ENCODE measurements at regions not wholly inside any gene's neighbourhood (a gene's known extent, or its start where the extent isn't known, plus 50 kb on each side); places are given as distances from the start of the nearest gene placed in this dataset.

DNA sequence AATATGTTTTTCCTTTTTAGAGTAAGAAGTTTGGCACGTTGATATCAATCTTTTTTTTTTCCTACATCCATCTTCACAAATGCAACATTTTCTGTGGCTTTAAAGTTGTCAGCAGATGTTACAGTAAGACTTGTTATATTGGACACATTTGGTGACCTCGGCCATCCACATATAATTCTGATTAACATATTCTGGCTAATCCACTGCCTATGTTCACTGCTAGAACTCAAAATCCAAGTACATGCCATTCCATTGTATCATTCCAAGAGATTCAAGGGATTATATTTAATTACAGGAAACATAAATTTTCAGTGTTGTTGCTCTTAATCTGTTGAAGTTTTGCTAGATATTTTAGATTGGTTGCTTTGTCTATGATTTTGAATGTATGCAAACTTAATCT, 367.6 kb downstream of the TENT5A start:
- ChIA-PET CTCF (no interaction called here), RAD21 (ENCODE audit: low non-redundant PET in 1 of 2, low total read pairs in 2 of 2, uncharacterized antibody in 2 of 2, unreplicated experiment in 2 of 2) (no interaction called here), POLR2A (no interaction called here)
- Histone ChIP-seq H2AFZ (ENCODE audit: low read depth, low read length, poor library complexity, severe bottlenecking) (no peak overlapping the region), H3K4me1 (ENCODE audit: control insufficient read depth in 1 of 2, insufficient read depth in 2 of 2, low read length in 2 of 2) (no peaks in the 10 kb centered on the region), H3K4me2 (ENCODE audit: low read length) (no peak overlapping the region), H3K9ac (ENCODE audit: low read length) (no peak overlapping the region), H3K4me3 (replicated peaks in 1 of 2; ENCODE audit: low read depth in 1 of 2, low read length in 2 of 2) (no peak overlapping the region), H3K79me2 (ENCODE audit: insufficient read depth, low read length) (no peaks in the 10 kb centered on the region), H3K27me3 (ENCODE audit: insufficient read depth, low read length) (no peaks in the 10 kb centered on the region), H3K27ac (ENCODE audit: low read depth, low read length) (no peak overlapping the region), H4K20me1 (ENCODE audit: insufficient read depth) (no peaks in the 10 kb centered on the region), H3K9me2 (ENCODE audit: insufficient read depth) (no peaks in the 10 kb centered on the region; the same call in 1 of the 2 replicates), H3K9me3 (ENCODE audit: control insufficient read depth in 1 of 2, insufficient read depth in 1 of 2, low read depth in 1 of 2, low read length in 2 of 2) (no peaks in the 10 kb centered on the region), H3K36me3 (ENCODE audit: control insufficient read depth in 1 of 2, insufficient read depth in 2 of 2, low read length in 2 of 2) (no peaks in the 10 kb centered on the region)
- no TSS peak for BruUV-seq (replicated peaks)
- intact Hi-C loops (cut with micrococcal nuclease) = no loop called here
- TF ChIP-seq ZFX (IDR thresholded peaks at IDR 0.05) = no peak
- no peak for TF ChIP-seq FOSL1 (IDR thresholded peaks at IDR 0.05; ENCODE audit: low read depth)
- DNase-seq (ENCODE audit: low read depth, low spot score) = no peak
- ATAC-seq = no peak

GRCh38 chr6:81383472-81383871, 369.0 kb downstream of the TENT5A start:
- Histone ChIP-seq H3K79me2 (ENCODE audit: insufficient read depth, low read length) (no peaks in the 10 kb centered on the region), H3K27me3 (ENCODE audit: insufficient read depth, low read length) (no peaks in the 10 kb centered on the region), H2AFZ (ENCODE audit: low read depth, low read length, poor library complexity, severe bottlenecking) (no peak overlapping the region), H3K4me3 (replicated peaks in 1 of 2; ENCODE audit: low read depth in 1 of 2, low read length in 2 of 2) (no peak overlapping the region), H3K9ac (ENCODE audit: low read length) (no peak overlapping the region), H3K9me2 (ENCODE audit: insufficient read depth) (no peaks in the 10 kb centered on the region), H3K4me1 (ENCODE audit: control insufficient read depth in 1 of 2, insufficient read depth in 2 of 2, low read length in 2 of 2) (no peaks in the 10 kb centered on the region), H3K36me3 (ENCODE audit: control insufficient read depth in 1 of 2, insufficient read depth in 2 of 2, low read length in 2 of 2) (no peaks in the 10 kb centered on the region), H3K4me2 (ENCODE audit: low read length) (no peak overlapping the region), H3K9me3 (ENCODE audit: control insufficient read depth in 1 of 2, insufficient read depth in 1 of 2, low read depth in 1 of 2, low read length in 2 of 2) (no peaks in the 10 kb centered on the region), H3K27ac (ENCODE audit: low read depth, low read length) (no peak overlapping the region), H4K20me1 (ENCODE audit: insufficient read depth) (no peaks in the 10 kb centered on the region)
- no peak for DNase-seq (ENCODE audit: low read depth, low spot score)
- intact Hi-C loops (cut with micrococcal nuclease) = no loop called here
- no TSS peak for BruUV-seq (replicated peaks)
- RAD21 ChIA-PET (ENCODE audit: low non-redundant PET in 1 of 2, low total read pairs in 2 of 2, uncharacterized antibody in 2 of 2, unreplicated experiment in 2 of 2) = no interaction called here
- CTCF ChIA-PET = no interaction called here
- ATAC-seq = no peak
- POLR2A ChIA-PET = no interaction called here
- TF ChIP-seq CEBPB (IDR thresholded peaks at IDR 0.05; ENCODE audit: low read depth) (no peak), ZNF274 (IDR thresholded peaks at IDR 0.05; ENCODE audit: low read depth, low read length) (no peak), YY1 (IDR thresholded peaks at IDR 0.05; ENCODE audit: extremely low read depth, insufficient replicate concordance, low read depth, low read length) (no peak), EZH2phosphoT487 (IDR thresholded peaks at IDR 0.05; ENCODE audit: borderline replicate concordance) (no peak), MAX (IDR thresholded peaks at IDR 0.05) (no peak), EZH2 (IDR thresholded peaks at IDR 0.05) (no peak), ZBTB33 (IDR thresholded peaks at IDR 0.05; ENCODE audit: extremely low read depth, insufficient replicate concordance, low read length) (no peak), ELF1 (IDR thresholded peaks at IDR 0.05; ENCODE audit: borderline replicate concordance, low read depth) (no peak), SP1 (IDR thresholded peaks at IDR 0.05; ENCODE audit: low read depth) (no peak), TCF7L2 (IDR thresholded peaks at IDR 0.05; ENCODE audit: borderline replicate concordance, extremely low read depth, insufficient read depth, insufficient read length) (no peak)
- TF ChIP-seq, protein P1, sequence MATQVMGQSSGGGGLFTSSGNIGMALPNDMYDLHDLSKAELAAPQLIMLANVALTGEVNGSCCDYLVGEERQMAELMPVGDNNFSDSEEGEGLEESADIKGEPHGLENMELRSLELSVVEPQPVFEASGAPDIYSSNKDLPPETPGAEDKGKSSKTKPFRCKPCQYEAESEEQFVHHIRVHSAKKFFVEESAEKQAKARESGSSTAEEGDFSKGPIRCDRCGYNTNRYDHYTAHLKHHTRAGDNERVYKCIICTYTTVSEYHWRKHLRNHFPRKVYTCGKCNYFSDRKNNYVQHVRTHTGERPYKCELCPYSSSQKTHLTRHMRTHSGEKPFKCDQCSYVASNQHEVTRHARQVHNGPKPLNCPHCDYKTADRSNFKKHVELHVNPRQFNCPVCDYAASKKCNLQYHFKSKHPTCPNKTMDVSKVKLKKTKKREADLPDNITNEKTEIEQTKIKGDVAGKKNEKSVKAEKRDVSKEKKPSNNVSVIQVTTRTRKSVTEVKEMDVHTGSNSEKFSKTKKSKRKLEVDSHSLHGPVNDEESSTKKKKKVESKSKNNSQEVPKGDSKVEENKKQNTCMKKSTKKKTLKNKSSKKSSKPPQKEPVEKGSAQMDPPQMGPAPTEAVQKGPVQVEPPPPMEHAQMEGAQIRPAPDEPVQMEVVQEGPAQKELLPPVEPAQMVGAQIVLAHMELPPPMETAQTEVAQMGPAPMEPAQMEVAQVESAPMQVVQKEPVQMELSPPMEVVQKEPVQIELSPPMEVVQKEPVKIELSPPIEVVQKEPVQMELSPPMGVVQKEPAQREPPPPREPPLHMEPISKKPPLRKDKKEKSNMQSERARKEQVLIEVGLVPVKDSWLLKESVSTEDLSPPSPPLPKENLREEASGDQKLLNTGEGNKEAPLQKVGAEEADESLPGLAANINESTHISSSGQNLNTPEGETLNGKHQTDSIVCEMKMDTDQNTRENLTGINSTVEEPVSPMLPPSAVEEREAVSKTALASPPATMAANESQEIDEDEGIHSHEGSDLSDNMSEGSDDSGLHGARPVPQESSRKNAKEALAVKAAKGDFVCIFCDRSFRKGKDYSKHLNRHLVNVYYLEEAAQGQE (IDR thresholded peaks at IDR 0.05; ENCODE audit: low read depth) = no peak
- TF ChIP-seq, protein P2, sequence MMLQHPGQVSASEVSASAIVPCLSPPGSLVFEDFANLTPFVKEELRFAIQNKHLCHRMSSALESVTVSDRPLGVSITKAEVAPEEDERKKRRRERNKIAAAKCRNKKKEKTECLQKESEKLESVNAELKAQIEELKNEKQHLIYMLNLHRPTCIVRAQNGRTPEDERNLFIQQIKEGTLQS (IDR thresholded peaks at IDR 0.05) = no peak
